Stomach (tissue), 8 donors: ENCODE measurements at regions not wholly inside any gene's neighbourhood (a gene's known extent, or its start where the extent isn't known, plus 50 kb on each side); places are given as distances from the start of the nearest gene placed in this dataset.

Experiments used
- DNase-seq, 2 donors: peaks; one replicate each; pipeline versions ENCODE4 v3.0.0 to v3.0.0-alpha.2; 2013 to 2019
- H3K27ac ChIP-seq, 5 donors: fragments of 200-600 bp in 4 of 5; sonication (generic) in 4 of 5; one replicate each; pipeline ENCODE4 v1.5.1; 2013 to 2019; ENCODE audit warnings: mild to moderate bottlenecking in 1 of 5, moderate library complexity in 1 of 5
- H3K27me3 ChIP-seq, 3 donors: fragments of 200-600 bp; sonication (generic); one replicate each; pipeline ENCODE4 v1.5.1; 2017 to 2019; ENCODE audit warnings: mixed run types in 1 of 3
- H3K36me3 ChIP-seq, 4 donors: fragments of 200-600 bp; sonication (generic); 1 replicate in 3 of 4; 2 replicates in 1 of 4; pipeline ENCODE4 v1.5.1; 2016 to 2019
- H3K4me1 ChIP-seq, 4 donors: fragments of 200-600 bp; sonication (generic); one replicate each; pipeline ENCODE4 v1.5.1; 2016 to 2019
- H3K4me3 ChIP-seq, 4 donors: fragments of 200-600 bp; sonication (generic) in 3 of 4; one replicate each; pipeline ENCODE4 v1.5.1; 2016 to 2019; ENCODE audit warnings: mild to moderate bottlenecking in 1 of 4
- H3K9me3 ChIP-seq, 4 donors: fragments of 200-600 bp; sonication (generic); one replicate each; pipeline ENCODE4 v1.5.1; 2016 to 2019
- CTCF ChIP-seq, 7 experiments: fragments of 450-650 bp in 4 of 7; fragments of 200-600 bp in 3 of 7; sonication (generic) in 3 of 7; IDR thresholded peaks; one replicate each; pipeline ENCODE4 v1.5.1; 2016 to 2019; ENCODE audit warnings: antibody characterized with exemption in 7 of 7, control low read depth in 2 of 7, mild to moderate bottlenecking in 1 of 7
- EP300 ChIP-seq: sonication (generic); formaldehyde crosslinking; IDR thresholded peaks from one replicate; pipeline ENCODE4 v1.6.1; 2017; ENCODE audit warnings: antibody characterized with exemption
- POLR2A ChIP-seq, 4 donors: fragments of 450-650 bp; IDR thresholded peaks; one replicate each; pipeline ENCODE4 v1.6.1; 2016; ENCODE audit warnings: antibody characterized with exemption in 4 of 4, control low read depth in 2 of 4, mild to moderate bottlenecking in 1 of 4, moderate library complexity in 1 of 4
- POLR2AphosphoS5 ChIP-seq, 3 donors: sonication (generic); formaldehyde crosslinking; IDR thresholded peaks; one replicate each; pipeline ENCODE4 v1.6.1; 2016; ENCODE audit warnings: antibody characterized with exemption in 3 of 3
- WGBS, 5 donors: extraction: QIAGEN DNeasy Blood & Tissue Kit in 3 of 5; methylation state at CpG; one replicate each; pipeline versions ENCODE4 v1.1.5 to v1.1.7; 2013 to 2018; 5-methylcytosine and 5-hydroxymethylcytosine counted together
- intact Hi-C: fragments of 100-400 bp; cut with DNase I; formaldehyde crosslinking; loops from one replicate; pipeline ENCODE4 v1.15.1; 2023; ENCODE audit warnings: low total_unique reads
- small RNA-seq, 4 donors: library from RNA; depleted of rRNA; stranded (forward); fragments of <200 nt; gene quantifications; one replicate each; pipeline ENCODE3, GENCODE V24; 2016
- donor health status: healthy with polysubstance abuse.
- donor health status: Bipolar disorder and iron deficiency.
- donor health status: healthy.

GRCh38 chr3:182739619-182740018 is 53.7 kb upstream of the ATP11B start:
- no peaks in the 10 kb centered on the region for H3K36me3 ChIP-seq
- peak overlapping the region; percentile 44 to 85 (median 79) for H3K27ac ChIP-seq
- no peak overlapping the region for H3K4me3 ChIP-seq
- TF ChIP-seq EP300 (no peak), POLR2A (IDR thresholded peaks at IDR 0.05) (no peak), POLR2AphosphoS5 (IDR thresholded peaks at IDR 0.05) (no peak), CTCF (IDR thresholded peaks at IDR 0.05) (no peak)
- intact Hi-C loops = no loop called here
- H3K27me3 ChIP-seq = no peaks in the 10 kb centered on the region
- peak in 1 of 2 donors; percentile 39 for DNase-seq
- no peaks in the 10 kb centered on the region for H3K9me3 ChIP-seq
- peaks cover 0 to 21% (median 9%) of the 10 kb centered on the region in 4 donors for H3K4me1 ChIP-seq
- WGBS, 5 donors = 39 to 56% (median 46%) methylated on average over 3 of the region's 3 CpGs

- WGBS, 5 donors = 21 to 41% (median 32%) methylated on average over 6 of the region's 6 CpGs
- Histone ChIP-seq H3K9me3 (no peaks in the 10 kb centered on the region), H3K4me1 (peaks cover 0 to 17% (median 9%) of the 10 kb centered on the region in 4 donors), H3K27me3 (no peaks in the 10 kb centered on the region), H3K27ac (peak overlapping the region in 4 of 5 donors; percentile 77 to 85 (median 80)), H3K36me3 (no peaks in the 10 kb centered on the region), H3K4me3 (no peak overlapping the region)
- intact Hi-C loops = no loop called here
- TF ChIP-seq POLR2A (IDR thresholded peaks at IDR 0.05) (peak in 1 of 4 donors; percentile 28), CTCF (IDR thresholded peaks at IDR 0.05) (no peak), POLR2AphosphoS5 (IDR thresholded peaks at IDR 0.05) (peak in 2 of 3 donors; percentile 69 to 78)
- DNase-seq = peak; percentile 62 to 87
Measured at GRCh38 chr3:182740710-182741109, 52.6 kb upstream of the ATP11B start.

GRCh38 chr3:182741214-182741613 is 52.1 kb upstream of the ATP11B start:
- DNase-seq = no peak
- Histone ChIP-seq H3K27me3 (no peaks in the 10 kb centered on the region), H3K4me3 (no peak overlapping the region), H3K4me1 (peaks cover 0 to 14% (median 7%) of the 10 kb centered on the region in 4 donors), H3K36me3 (no peaks in the 10 kb centered on the region), H3K27ac (peak overlapping the region in 4 of 5 donors; percentile 77 to 85 (median 80)), H3K9me3 (no peaks in the 10 kb centered on the region)
- 95 to 100% (median 98%) methylated on average over 3 of the region's 3 CpGs for WGBS, 5 donors
- no peak for TF ChIP-seq POLR2AphosphoS5 (IDR thresholded peaks at IDR 0.05)
- TF ChIP-seq POLR2A (IDR thresholded peaks at IDR 0.05) = no peak
- TF ChIP-seq CTCF (IDR thresholded peaks at IDR 0.05) = no peak
- no peak for TF ChIP-seq EP300
- intact Hi-C loops = no loop called here

Small RNA genes lying in the stretch of these regions (small RNA-seq; reads per million reads assigned to genes)
- 0 reads per million in 4 donors for gene RN7SKP265
